NB4 (cell line): ENCODE measurements at regions not wholly inside any gene's neighbourhood (a gene's known extent, or its start where the extent isn't known, plus 50 kb on each side); places are given as distances from the start of the nearest gene placed in this dataset.
A peak's percentile ranks its signal among the peaks of the same experiment; 100 is the strongest.

Experiments used
- DNase-seq: peaks from one replicate; pipeline ENCODE4 v3.0.0; 2010; ENCODE audit warnings: low read depth
- H3K4me3 ChIP-seq: one replicate; pipeline ENCODE4 v1.5.1; 2011; ENCODE audit warnings: mild to moderate bottlenecking, low read depth, low read length, moderate library complexity
- MYC ChIP-seq: IDR thresholded peaks from 2 replicates; pipeline ENCODE4 v1.6.1; 2011; ENCODE audit warnings: low read depth, low read length
- POLR2A ChIP-seq: IDR thresholded peaks from 2 replicates; pipeline ENCODE4 v1.6.1; 2011; ENCODE audit warnings: mild to moderate bottlenecking; ENCODE audit not compliant: insufficient read length; ENCODE audit errors: extremely low read depth
- TF ChIP-seq, protein P1 (sequence below): IDR thresholded peaks from one replicate; pipeline ENCODE4 v1.5.1; 2012; ENCODE audit warnings: low read depth, low read length
- TF ChIP-seq, protein P2 (sequence below): IDR thresholded peaks from 2 replicates; pipeline ENCODE4 v1.6.1; 2011; ENCODE audit warnings: low read depth, low read length

DNA sequence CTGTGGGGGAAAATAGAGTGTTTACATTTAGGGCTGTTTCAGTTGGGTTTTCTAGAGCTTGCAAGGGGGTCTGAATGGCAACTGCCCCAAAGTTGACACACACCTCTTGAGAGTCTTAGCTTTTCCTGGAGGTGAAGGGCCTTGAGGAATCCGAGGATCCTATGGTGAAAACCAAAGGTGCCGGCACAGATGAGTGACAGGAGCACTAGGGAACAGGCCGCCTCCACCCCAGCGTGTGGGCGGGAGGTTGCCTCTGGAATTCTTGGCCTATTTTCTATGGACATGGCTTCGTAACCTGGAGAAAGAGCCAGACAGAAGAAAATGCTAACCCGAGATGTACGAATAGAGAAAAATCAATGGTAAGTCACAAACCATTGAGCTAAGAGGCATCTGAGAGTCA is 283.2 kb upstream of the FOXQ1 start:
- no peak overlapping the region for H3K4me3 ChIP-seq
- no peak for TF ChIP-seq MYC
- TF ChIP-seq POLR2A: no peak
- TF ChIP-seq, protein P1, sequence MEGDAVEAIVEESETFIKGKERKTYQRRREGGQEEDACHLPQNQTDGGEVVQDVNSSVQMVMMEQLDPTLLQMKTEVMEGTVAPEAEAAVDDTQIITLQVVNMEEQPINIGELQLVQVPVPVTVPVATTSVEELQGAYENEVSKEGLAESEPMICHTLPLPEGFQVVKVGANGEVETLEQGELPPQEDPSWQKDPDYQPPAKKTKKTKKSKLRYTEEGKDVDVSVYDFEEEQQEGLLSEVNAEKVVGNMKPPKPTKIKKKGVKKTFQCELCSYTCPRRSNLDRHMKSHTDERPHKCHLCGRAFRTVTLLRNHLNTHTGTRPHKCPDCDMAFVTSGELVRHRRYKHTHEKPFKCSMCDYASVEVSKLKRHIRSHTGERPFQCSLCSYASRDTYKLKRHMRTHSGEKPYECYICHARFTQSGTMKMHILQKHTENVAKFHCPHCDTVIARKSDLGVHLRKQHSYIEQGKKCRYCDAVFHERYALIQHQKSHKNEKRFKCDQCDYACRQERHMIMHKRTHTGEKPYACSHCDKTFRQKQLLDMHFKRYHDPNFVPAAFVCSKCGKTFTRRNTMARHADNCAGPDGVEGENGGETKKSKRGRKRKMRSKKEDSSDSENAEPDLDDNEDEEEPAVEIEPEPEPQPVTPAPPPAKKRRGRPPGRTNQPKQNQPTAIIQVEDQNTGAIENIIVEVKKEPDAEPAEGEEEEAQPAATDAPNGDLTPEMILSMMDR: no peak
- TF ChIP-seq, protein P2, sequence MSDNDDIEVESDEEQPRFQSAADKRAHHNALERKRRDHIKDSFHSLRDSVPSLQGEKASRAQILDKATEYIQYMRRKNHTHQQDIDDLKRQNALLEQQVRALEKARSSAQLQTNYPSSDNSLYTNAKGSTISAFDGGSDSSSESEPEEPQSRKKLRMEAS: no peak
- no peak for DNase-seq

DNA sequence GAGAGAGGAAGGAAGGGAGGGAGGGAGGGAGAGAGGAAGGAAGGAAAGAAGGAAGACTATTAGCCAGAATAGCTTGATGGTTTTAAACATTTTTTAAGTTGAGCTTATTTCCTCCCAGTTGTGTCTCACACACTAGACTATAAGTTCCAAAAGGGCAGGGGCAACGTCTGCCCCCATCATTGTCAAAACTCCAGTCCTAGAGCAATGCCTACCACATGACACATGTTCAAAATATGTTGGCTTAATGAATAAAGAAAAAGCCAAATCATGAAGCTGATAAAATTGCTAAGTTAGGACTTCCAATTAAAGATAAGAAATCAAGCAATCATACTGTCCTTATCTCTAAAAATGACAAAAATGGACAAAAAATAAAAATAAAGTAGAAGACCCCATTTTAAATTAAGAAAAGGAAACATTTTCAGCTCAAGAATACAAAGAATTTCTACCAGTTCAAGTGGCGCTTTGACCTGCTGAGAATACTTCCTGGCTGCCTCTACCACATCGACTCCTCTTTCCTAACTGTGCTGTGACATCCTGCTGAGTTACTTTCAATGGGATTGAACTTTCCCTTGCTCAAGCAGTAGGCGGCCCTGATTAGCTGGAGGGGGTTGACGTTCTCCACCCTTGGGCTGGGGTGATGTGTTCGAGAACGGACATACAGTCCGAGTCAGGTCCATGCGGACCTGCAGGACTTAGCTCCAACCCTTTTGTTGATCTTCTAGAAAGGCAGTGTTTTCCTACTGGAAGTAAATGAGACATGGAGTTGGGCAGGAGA is 283.9 kb upstream of the FOXQ1 start:
- TF ChIP-seq, protein P2: no peak
- TF ChIP-seq MYC: no peak
- TF ChIP-seq, protein P1: no peak
- TF ChIP-seq POLR2A: no peak
- DNase-seq: no peak
- no peak overlapping the region for H3K4me3 ChIP-seq

DNA sequence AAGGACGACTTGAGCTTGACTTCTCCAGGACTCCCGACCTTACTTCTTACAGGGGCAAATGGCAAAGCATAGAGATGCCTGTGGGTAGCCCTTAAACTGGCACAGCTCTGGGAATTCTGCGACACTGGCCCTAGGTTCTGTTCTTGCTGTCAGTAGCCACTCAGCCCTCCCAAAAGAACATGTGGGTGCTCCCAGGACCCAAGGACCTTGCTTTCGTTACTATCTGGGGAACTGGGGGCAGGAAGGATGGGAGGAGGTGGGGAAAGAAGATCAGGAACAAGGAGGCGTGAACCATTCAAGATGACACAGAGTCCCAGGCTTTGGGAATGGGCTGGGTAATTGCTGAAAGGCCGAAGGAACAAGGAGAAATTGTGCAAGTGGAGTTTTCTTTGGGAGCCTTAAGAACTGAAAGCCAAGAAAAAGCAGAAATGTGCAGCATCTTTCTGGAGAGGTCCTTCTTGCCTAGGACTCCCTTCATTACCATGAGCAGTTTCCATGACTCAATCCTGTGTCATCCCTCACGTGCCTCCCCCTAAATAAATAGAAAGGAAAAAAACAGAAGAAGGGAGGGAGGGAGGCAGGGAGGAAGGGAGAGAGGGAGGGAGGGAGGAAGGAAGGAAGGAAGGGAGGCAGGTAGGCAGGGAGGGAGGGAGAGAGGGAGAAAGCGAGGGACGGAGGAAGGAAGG is 284.6 kb upstream of the FOXQ1 start:
- TF ChIP-seq POLR2A: no peak
- TF ChIP-seq MYC: no peak
- TF ChIP-seq, protein P2: no peak
- TF ChIP-seq, protein P1: no peak
- DNase-seq: no peak
- no peak overlapping the region for H3K4me3 ChIP-seq

DNA sequence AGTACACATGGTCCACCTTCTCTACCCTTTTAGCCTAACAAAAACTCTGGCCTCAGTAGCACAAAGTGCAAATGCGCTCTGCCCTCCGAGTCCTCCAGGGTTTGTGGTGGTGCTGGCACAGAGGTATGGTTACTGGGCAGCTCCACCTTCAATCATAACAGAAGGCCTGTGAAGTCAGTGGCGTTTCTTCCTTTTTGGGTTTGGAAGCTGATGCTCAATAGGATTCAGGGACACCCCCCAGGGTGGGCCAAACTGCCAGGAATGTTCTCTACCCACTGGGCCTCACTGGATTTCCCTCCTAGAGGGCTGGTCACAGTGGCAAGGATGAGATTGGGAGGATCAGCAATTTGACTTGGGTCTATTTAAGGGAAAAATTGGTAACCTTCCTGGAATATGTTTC is 286.1 kb upstream of the FOXQ1 start:
- DNase-seq: no peak

DNA sequence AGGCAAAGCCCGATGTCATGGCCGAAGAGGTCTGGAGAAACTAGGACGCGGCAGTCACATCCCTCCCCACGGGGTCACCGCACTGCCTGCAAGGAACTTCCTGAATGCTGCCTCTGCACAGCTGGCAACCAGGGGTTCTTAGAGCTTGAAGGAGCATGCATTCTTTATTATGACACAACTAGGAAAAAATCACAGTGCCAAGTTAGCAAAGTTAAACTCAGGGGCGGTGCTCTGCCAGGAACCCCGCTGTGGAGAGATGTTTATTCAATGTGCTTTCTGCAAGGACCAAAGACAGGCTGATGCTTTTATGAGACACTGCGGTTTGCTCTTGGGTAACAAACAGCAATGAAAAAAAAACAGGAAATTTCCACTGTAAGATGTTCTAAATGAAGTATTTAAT is 287.3 kb upstream of the FOXQ1 start:
- H3K4me3 ChIP-seq: no peak overlapping the region
- TF ChIP-seq MYC (no peak; the same call in 1 of the 2 replicates), POLR2A (no peak)
- TF ChIP-seq, protein P1: no peak
- TF ChIP-seq, protein P2: peak; percentile 21; the same call in 1 of the 2 replicates
- peak; percentile 86 for DNase-seq

More for the DNA sequence above, 286.1 kb upstream of the FOXQ1 start:
- TF ChIP-seq POLR2A: no peak
- TF ChIP-seq, protein P1: no peak
- no peak for TF ChIP-seq MYC
- TF ChIP-seq, protein P2: no peak
- H3K4me3 ChIP-seq: no peak overlapping the region
